Heart left ventricle (tissue), 16 donors: ENCODE measurements at regions not wholly inside any gene's neighbourhood (a gene's known extent, or its start where the extent isn't known, plus 50 kb on each side); places are given as distances from the start of the nearest gene placed in this dataset.

Source experiments
- ATAC-seq, 4 donors: fragments of 200-7000 bp; cut with Tn5 transposase; one replicate each; pipeline ENCODE4 v1.9.1; 2020 to 2022; ENCODE audit warnings: moderate library complexity in 4 of 4, mild to moderate bottlenecking in 3 of 4, moderate number of reproducible peaks in 1 of 4
- DNase-seq, 5 donors: peaks; one replicate each; pipeline ENCODE4 v3.0.0-alpha.2; 2020
- H3K27ac ChIP-seq, 12 donors: fragments of 200-600 bp; sonication (generic) in 4 of 12; one replicate each; pipeline versions ENCODE4 v1.5.0 to v1.8.0; 2016 to 2022; ENCODE audit warnings: mild to moderate bottlenecking in 2 of 12
- H3K27me3 ChIP-seq, 9 donors: fragments of 200-600 bp; sonication (generic) in 2 of 9; one replicate each; pipeline versions ENCODE4 v1.5.1 to v1.8.0; 2016 to 2022; ENCODE audit warnings: mild to moderate bottlenecking in 3 of 9
- H3K36me3 ChIP-seq, 9 donors: fragments of 200-600 bp; sonication (generic) in 2 of 9; one replicate each; pipeline versions ENCODE4 v1.5.0 to v1.8.0; 2018 to 2022; ENCODE audit warnings: mild to moderate bottlenecking in 2 of 9
- H3K4me1 ChIP-seq, 12 donors: fragments of 200-600 bp; sonication (generic) in 4 of 12; one replicate each; pipeline versions ENCODE4 v1.5.0 to v1.8.0; 2016 to 2022; ENCODE audit warnings: mild to moderate bottlenecking in 3 of 12
- H3K4me3 ChIP-seq, 12 donors: fragments of 200-600 bp; sonication (generic) in 4 of 12; one replicate each; pipeline versions ENCODE4 v1.5.0 to v1.8.0; 2017 to 2022; ENCODE audit warnings: mild to moderate bottlenecking in 9 of 12, moderate library complexity in 4 of 12
- H3K9me3 ChIP-seq, 12 donors: fragments of 200-600 bp; sonication (generic) in 4 of 12; one replicate each; pipeline versions ENCODE4 v1.5.0 to v1.8.0; 2016 to 2022; ENCODE audit warnings: mild to moderate bottlenecking in 1 of 12
- CTCF ChIP-seq, 12 donors: fragments of 200-600 bp; sonication (generic) in 4 of 12; IDR thresholded peaks; one replicate each; pipeline versions ENCODE4 v1.5.0 to v1.8.0; 2018 to 2022; ENCODE audit warnings: antibody characterized with exemption in 12 of 12, mild to moderate bottlenecking in 5 of 12
- POLR2A ChIP-seq, 2 donors: fragments of 450-650 bp; IDR thresholded peaks; one replicate each; pipeline ENCODE4 v1.6.1; 2017; ENCODE audit warnings: antibody characterized with exemption in 2 of 2, mild to moderate bottlenecking in 2 of 2, moderate library complexity in 2 of 2
- WGBS, 4 donors: extraction: QIAGEN DNeasy Blood & Tissue Kit in 2 of 4; methylation state at CpG; one replicate each; pipeline versions ENCODE4 v1.1.5 to v1.1.7; 2013 to 2018; 5-methylcytosine and 5-hydroxymethylcytosine counted together
- intact Hi-C, 10 donors: fragments of 100-400 bp; cut with DNase I; formaldehyde crosslinking; loops; one replicate each; pipeline versions ENCODE4 v1.11.1 to v1.14.2; 2022
- donor health status: ischemic (EF 13 %, LVEDD 7.1; RV severe dilation, severe dysfunction).
- donor health status: healthy with polysubstance abuse.
- donor health status: DM: no; HTN: yes; CAD: no.
- donor health status: DM: no; HTN: no; CAD: no.
- donor health status: ischemic (EF 25% LVEDD 6.9; RV normal size, moderate dysfunction).
- donor health status: ischemic (EF 25% LVEDD 5.7; RV mildly dilated, moderate dysfunction).
- donor health status: healthy.
- donor health status: DM: yes; HTN: yes; CAD: no.
- donor health status: ischemic (EF 35%, LVEDD 5.7; RV mildly dilated, moderate dysfunction).
- donor health status: nonischemic (EF 11% LVEDD 7.7; RV severe dilation, severe dysfunction).
- donor health status: DM: yes; HTN: yes; CAD: no.
- donor health status: PGD.
- donor health status: ischemic (EF 29% LVEDD 5.4; RV normal size, mild dysfunction).
- donor health status: nonischemic (EF 23%, LVEDD 6.1; RV moderate dilation, normal function).

- peaks cover 0 to 10% (median 0%) of the 10 kb centered on the region in 12 donors for H3K9me3 ChIP-seq
- no peak for TF ChIP-seq CTCF (IDR thresholded peaks at IDR 0.05)
- TF ChIP-seq POLR2A (IDR thresholded peaks at IDR 0.05): no peak
- peaks cover 0 to 8% (median 0%) of the 10 kb centered on the region in 9 donors for H3K27me3 ChIP-seq
- H3K36me3 ChIP-seq: no peaks in the 10 kb centered on the region
- ATAC-seq (no peak), DNase-seq (no peak)
- WGBS, 4 donors: 55 to 75% (median 60%) methylated on average over 1 of the region's 1 CpG
- H3K27ac ChIP-seq: no peak overlapping the region
- no peaks in the 10 kb centered on the region for H3K4me1 ChIP-seq
- H3K4me3 ChIP-seq: no peak overlapping the region
- intact Hi-C loops: loop anchor here in 4 of 10 donors (10.0 kb wide), 6 partner anchors 219 to 749 kb away; no protein-coding TSS in a partner anchor
These were observed 245.6 kb upstream of the LRTM1 start for GRCh38 chr3:55173504-55173903.

- TF ChIP-seq CTCF (IDR thresholded peaks at IDR 0.05) (no peak), POLR2A (IDR thresholded peaks at IDR 0.05) (no peak)
- Histone ChIP-seq H3K27ac (no peak overlapping the region), H3K9me3 (peaks cover 0 to 10% (median 0%) of the 10 kb centered on the region in 12 donors), H3K36me3 (no peaks in the 10 kb centered on the region), H3K4me1 (no peaks in the 10 kb centered on the region), H3K27me3 (peaks cover 0 to 5% (median 0%) of the 10 kb centered on the region in 9 donors), H3K4me3 (no peak overlapping the region)
- DNase-seq (no peak), ATAC-seq (no peak)
- 70 to 82% (median 73%) methylated on average over 4 of the region's 4 CpGs for WGBS, 4 donors
- intact Hi-C loops: loop anchor here in 4 of 10 donors (10.0 kb wide), 6 partner anchors 218 to 748 kb away; no protein-coding TSS in a partner anchor
These were observed 245.1 kb upstream of the LRTM1 start for GRCh38 chr3:55172913-55173312.

- ATAC-seq: no peak
- no peak overlapping the region for H3K27ac ChIP-seq
- no peak for DNase-seq
- TF ChIP-seq POLR2A (IDR thresholded peaks at IDR 0.05) (no peak), CTCF (IDR thresholded peaks at IDR 0.05) (no peak)
- intact Hi-C loops: loop anchor here in 4 of 10 donors (10.0 kb wide), 6 partner anchors 216 to 746 kb away; no protein-coding TSS in a partner anchor
- whole genome bisulfite sequencing, 4 donors: 23 to 80% (median 54%) methylated on average over 1 of the region's 1 CpG
- peaks cover 0 to 10% (median 0%) of the 10 kb centered on the region in 12 donors for H3K9me3 ChIP-seq
- no peaks in the 10 kb centered on the region for H3K4me1 ChIP-seq
- no peaks in the 10 kb centered on the region for H3K27me3 ChIP-seq
- no peak overlapping the region for H3K4me3 ChIP-seq
- no peaks in the 10 kb centered on the region for H3K36me3 ChIP-seq
These were observed 242.6 kb upstream of the LRTM1 start for GRCh38 chr3:55170444-55170843.

GRCh38 chr3:55169608-55170072 lies 241.8 kb upstream of the LRTM1 start:
- TF ChIP-seq POLR2A (IDR thresholded peaks at IDR 0.05): no peak
- TF ChIP-seq CTCF (IDR thresholded peaks at IDR 0.05): no peak
- Histone ChIP-seq H3K4me3 (no peak overlapping the region), H3K9me3 (peaks cover 0 to 10% (median 0%) of the 10 kb centered on the region in 12 donors), H3K27me3 (no peaks in the 10 kb centered on the region), H3K27ac (no peak overlapping the region), H3K36me3 (no peaks in the 10 kb centered on the region), H3K4me1 (no peaks in the 10 kb centered on the region)
- no peak for DNase-seq
- intact Hi-C loops: loop anchor here in 5 of 10 donors (10.0 kb wide), 6 partner anchors 215 to 745 kb away; no protein-coding TSS in a partner anchor
- 49 to 64% (median 57%) methylated on average over 5 of the region's 5 CpGs for WGBS, 4 donors
- no peak for ATAC-seq
